ENCODE measurements at regions not wholly inside any gene's neighbourhood (a gene's known extent, or its start where the extent isn't known, plus 50 kb on each side); places are given as distances from the start of the nearest gene placed in this dataset.

DNA sequence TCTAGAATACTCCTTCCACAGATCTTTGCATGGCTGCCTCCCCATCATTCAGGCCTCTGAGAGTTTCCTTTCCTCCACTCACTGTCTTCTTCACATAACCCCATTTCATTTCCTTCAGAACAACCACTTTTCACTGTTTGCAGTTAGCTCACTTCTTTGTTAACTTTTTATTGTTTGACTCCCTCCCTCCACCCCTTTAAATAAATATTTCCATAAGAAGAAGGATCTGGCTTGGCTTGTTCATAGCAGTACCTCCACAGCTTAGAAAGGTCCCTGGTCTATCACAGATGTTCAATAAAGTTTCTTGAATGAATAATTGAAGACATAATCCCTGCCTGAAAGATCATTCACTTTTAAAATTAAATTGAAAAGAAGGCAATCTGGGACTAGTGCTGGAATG is 661.6 kb downstream of the ACTL7B start:
- CTCF ChIA-PET = no interaction called here
- DNase-seq (ENCODE audit: low read depth, low spot score) = no peak

DNA sequence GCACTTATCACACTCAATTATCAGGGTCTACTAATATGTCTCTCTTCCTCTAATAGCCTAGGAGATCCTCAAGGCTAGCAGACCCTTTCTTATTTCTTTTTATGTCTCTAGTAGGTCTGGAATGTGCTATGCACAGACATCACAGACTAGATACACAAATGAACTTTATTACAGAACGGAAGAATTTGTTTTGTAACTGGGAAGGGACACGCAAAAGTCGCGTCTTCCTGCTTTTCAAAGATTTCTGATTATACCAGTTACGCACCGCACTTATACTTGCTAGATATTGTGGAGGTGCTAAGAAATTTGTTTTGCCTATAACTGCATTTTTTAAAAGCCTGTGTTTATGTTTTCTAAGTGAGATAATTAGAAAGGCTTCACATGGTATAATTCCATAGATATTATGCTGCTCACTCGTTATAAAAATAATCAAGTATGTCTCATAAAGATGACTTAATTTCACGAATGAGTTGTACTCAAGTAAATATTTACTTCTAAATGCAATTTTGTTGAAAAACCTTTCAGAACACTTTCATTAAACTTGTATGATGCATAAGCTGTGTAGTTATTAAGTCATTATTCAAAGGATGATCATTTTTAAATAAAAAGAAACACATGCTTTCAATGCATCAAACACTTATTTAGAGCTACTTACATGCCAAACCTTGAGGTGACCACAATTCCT is 662.6 kb downstream of the ACTL7B start:
- ChIA-PET POLR2A (no interaction called here), CTCF (no interaction called here)

More for the DNA sequence above, 661.6 kb downstream of the ACTL7B start:
- TF ChIP-seq, protein P1, sequence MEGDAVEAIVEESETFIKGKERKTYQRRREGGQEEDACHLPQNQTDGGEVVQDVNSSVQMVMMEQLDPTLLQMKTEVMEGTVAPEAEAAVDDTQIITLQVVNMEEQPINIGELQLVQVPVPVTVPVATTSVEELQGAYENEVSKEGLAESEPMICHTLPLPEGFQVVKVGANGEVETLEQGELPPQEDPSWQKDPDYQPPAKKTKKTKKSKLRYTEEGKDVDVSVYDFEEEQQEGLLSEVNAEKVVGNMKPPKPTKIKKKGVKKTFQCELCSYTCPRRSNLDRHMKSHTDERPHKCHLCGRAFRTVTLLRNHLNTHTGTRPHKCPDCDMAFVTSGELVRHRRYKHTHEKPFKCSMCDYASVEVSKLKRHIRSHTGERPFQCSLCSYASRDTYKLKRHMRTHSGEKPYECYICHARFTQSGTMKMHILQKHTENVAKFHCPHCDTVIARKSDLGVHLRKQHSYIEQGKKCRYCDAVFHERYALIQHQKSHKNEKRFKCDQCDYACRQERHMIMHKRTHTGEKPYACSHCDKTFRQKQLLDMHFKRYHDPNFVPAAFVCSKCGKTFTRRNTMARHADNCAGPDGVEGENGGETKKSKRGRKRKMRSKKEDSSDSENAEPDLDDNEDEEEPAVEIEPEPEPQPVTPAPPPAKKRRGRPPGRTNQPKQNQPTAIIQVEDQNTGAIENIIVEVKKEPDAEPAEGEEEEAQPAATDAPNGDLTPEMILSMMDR (IDR thresholded peaks at IDR 0.05; ENCODE audit: insufficient read depth, low read length, missing control alignments) = no peak
- no peak overlapping the region for H3K4me3 ChIP-seq (ENCODE audit: low read depth, low read length)
- POLR2A ChIA-PET = no interaction called here

DNA sequence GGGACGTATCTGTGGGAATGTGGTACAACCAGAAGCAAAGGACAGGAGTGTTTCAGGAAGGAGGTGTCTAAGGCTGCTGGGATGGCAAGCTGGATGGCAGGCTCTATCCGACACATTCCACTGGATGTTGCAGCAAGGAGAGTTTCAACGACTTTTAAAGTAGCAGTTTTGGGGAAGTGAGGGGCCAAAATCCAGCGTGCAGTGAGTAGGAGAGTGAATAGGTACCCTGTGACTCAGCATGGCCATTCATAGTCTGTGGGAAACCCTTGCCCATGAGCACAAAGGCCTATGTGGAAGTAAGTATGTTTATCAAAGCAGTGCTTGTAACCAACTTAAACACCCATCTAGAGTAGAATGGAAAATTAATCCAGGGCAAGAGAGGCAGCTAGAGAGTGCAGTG is 664.7 kb downstream of the ACTL7B start:
- ChIA-PET CTCF (no interaction called here), POLR2A (no interaction called here)
- DNase-seq (ENCODE audit: low read depth, low spot score) = no peak
- TF ChIP-seq, protein P1 (IDR thresholded peaks at IDR 0.05; ENCODE audit: insufficient read depth, low read length, missing control alignments) = no peak
- no peak overlapping the region for H3K4me3 ChIP-seq (ENCODE audit: low read depth, low read length)

More for the DNA sequence above, 662.6 kb downstream of the ACTL7B start:
- H3K4me3 ChIP-seq (ENCODE audit: low read depth, low read length) = no peak overlapping the region
- no peak for DNase-seq (ENCODE audit: low read depth, low spot score)
- TF ChIP-seq, protein P1 (IDR thresholded peaks at IDR 0.05; ENCODE audit: insufficient read depth, low read length, missing control alignments) = no peak

DNA sequence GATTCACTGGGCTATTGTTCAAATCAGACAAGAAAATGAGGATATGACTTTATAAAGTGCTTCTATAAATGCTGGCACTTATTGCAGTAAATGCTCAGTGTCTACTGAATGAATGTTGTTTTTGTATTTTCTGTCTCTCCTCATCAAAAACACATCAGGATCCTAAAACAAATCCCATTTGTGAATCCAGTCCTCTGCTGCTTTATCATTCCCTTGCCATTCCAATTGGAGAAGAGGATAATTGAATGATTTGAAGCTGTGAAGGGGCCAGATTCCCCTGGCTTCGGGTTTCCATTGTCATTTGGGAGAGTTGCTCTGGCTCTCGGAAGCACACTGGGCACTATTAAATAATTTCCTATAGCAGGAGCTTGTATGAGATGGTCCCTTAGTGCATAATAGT is 666.8 kb downstream of the ACTL7B start:
- no peak overlapping the region for H3K4me3 ChIP-seq (ENCODE audit: low read depth, low read length)
- DNase-seq (ENCODE audit: low read depth, low spot score) = no peak
- ChIA-PET POLR2A (no interaction called here), CTCF (no interaction called here)
- TF ChIP-seq, protein P1 (IDR thresholded peaks at IDR 0.05; ENCODE audit: insufficient read depth, low read length, missing control alignments) = no peak

DNA sequence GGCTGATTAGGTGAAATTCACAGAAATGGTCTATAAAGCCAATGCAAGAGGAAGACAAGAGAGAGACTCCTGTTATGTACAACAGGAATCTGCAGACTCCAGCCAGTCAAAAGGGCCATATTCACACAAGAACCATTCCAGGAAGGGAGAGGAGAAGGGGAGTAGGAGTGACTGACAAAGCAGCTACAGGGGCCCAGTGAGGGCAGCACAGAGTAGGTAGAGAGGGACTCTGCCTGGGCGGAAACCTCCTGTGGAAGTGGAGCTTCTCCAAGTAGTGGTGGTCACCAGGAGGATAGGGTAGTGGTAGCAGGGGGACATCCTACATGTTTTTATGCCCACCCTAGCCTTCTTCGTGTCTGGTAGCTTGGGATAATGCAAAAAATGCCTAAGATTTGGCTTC is 667.3 kb downstream of the ACTL7B start:
- CTCF ChIA-PET = no interaction called here
- TF ChIP-seq, protein P1 (IDR thresholded peaks at IDR 0.05; ENCODE audit: insufficient read depth, low read length, missing control alignments) = no peak
- POLR2A ChIA-PET = no interaction called here
- DNase-seq (ENCODE audit: low read depth, low spot score) = no peak
- H3K4me3 ChIP-seq (ENCODE audit: low read depth, low read length) = no peak overlapping the region

DNA sequence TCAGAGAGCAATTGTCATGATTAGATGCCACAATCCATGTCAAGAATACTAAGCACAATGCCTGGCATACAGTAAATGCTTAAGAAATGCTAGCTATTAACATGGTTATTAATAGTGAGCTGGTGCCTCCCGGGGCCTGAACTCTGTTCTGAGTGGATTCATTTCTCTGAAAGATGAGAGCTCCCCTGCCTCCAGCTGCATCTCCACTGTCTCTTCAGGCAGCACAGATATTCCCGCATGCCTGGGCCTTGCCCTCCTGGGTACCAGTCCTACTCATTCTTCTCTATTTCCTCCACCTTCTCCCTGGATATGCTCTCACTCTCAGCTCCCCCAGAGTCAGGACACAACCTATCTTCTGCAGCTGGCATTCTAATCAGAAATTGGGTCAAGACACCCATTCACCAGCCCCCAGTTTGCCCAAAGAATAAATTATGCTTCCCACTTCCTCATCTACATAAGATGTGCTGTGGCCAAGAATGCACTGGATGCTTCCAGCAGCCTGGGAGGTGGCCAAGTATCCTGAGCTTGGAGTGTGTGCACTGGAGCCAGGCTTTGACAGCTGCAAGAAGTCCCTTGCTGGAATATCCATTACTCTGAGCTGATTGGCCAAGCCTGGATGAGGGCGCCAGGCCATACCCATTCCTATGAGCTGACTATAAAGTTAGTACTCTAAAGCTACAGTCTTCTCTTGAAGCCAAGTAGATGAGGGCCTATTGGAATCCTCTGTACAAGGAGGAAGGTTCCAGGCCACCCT is 669.0 kb downstream of the ACTL7B start:
- DNase-seq (ENCODE audit: low read depth, low spot score) = no peak
- no peak overlapping the region for H3K4me3 ChIP-seq (ENCODE audit: low read depth, low read length)
- POLR2A ChIA-PET = no interaction called here
- CTCF ChIA-PET = interaction anchor here (0.6 kb wide), 1 partner anchor 699 kb away, joined by 3 read pairs; no protein-coding TSS in a partner anchor
- TF ChIP-seq, protein P1 (IDR thresholded peaks at IDR 0.05; ENCODE audit: insufficient read depth, low read length, missing control alignments) = no peak
